ENCODE measurements at regions not wholly inside any gene's neighbourhood (a gene's known extent, or its start where the extent isn't known, plus 50 kb on each side); places are given as distances from the start of the nearest gene placed in this dataset.

DNA sequence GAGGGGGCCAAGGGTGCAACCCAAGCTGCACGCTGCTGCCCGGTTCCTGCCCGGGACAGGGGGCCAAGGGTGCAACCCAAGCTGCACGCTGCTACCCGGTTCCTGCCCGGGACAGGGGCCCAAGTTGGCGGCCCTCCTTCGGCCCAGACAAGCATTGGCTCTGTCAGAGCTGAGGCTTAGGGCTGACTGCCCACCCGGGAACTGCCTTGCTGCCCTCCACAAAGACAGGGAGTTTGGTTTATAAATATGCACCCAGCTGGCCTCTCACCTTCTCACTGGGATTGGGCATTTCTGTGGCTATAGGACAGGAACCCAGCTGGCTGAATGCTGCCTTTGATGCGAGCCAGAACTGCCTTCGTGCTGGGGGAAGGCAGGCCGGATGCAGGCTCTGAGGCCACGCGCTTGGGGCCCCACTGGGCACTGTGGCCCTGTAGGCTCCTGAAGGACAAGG lies 105.7 kb downstream of the IRX5 start:
- Histone ChIP-seq H3K36me3 (ENCODE audit: insufficient read depth, low read length) (no peaks in the 10 kb centered on the region), H3K9ac (ENCODE audit: low read depth, low read length, poor library complexity, severe bottlenecking) (no peak overlapping the region), H3K27me3 (ENCODE audit: insufficient read depth, low read length, poor library complexity, severe bottlenecking) (no peaks in the 10 kb centered on the region), H3F3A (ENCODE audit: low read depth) (no peaks in the 10 kb centered on the region), H2AFZ (ENCODE audit: low read length) (no peak overlapping the region), H3K4me2 (ENCODE audit: low read depth, low read length, poor library complexity, severe bottlenecking) (no peak overlapping the region), H4K20me1 (ENCODE audit: insufficient read depth, low read length, poor library complexity, severe bottlenecking) (no peaks in the 10 kb centered on the region), H3K4me3 (ENCODE audit: low read length, poor library complexity, severe bottlenecking) (no peak overlapping the region), H3K4me1 (ENCODE audit: insufficient read depth, low read length, poor library complexity, severe bottlenecking) (no peaks in the 10 kb centered on the region), H3K9me3 (ENCODE audit: insufficient read depth, low read depth, low read length) (no peaks in the 10 kb centered on the region), H3K79me2 (ENCODE audit: insufficient read depth, low read length) (no peaks in the 10 kb centered on the region), H3K9me2 (replicated peaks; ENCODE audit: low read depth, low read length) (no peaks in the 10 kb centered on the region)
- TF ChIP-seq, protein P1, sequence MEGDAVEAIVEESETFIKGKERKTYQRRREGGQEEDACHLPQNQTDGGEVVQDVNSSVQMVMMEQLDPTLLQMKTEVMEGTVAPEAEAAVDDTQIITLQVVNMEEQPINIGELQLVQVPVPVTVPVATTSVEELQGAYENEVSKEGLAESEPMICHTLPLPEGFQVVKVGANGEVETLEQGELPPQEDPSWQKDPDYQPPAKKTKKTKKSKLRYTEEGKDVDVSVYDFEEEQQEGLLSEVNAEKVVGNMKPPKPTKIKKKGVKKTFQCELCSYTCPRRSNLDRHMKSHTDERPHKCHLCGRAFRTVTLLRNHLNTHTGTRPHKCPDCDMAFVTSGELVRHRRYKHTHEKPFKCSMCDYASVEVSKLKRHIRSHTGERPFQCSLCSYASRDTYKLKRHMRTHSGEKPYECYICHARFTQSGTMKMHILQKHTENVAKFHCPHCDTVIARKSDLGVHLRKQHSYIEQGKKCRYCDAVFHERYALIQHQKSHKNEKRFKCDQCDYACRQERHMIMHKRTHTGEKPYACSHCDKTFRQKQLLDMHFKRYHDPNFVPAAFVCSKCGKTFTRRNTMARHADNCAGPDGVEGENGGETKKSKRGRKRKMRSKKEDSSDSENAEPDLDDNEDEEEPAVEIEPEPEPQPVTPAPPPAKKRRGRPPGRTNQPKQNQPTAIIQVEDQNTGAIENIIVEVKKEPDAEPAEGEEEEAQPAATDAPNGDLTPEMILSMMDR (conservative IDR thresholded peaks at IDR 0.05; ENCODE audit: low read length) = no peak
- no peak for TF ChIP-seq EZH2phosphoT487 (IDR thresholded peaks at IDR 0.05; ENCODE audit: borderline replicate concordance)

GRCh38 chr16:55037046-55037445 lies 106.4 kb downstream of the IRX5 start:
- no peaks in the 10 kb centered on the region for H3K9me3 ChIP-seq (ENCODE audit: insufficient read depth, low read depth, low read length)
- TF ChIP-seq, protein P1 (conservative IDR thresholded peaks at IDR 0.05; ENCODE audit: low read length) = no peak
- TF ChIP-seq EZH2phosphoT487 (IDR thresholded peaks at IDR 0.05; ENCODE audit: borderline replicate concordance) = no peak
- no peak overlapping the region for H3K9ac ChIP-seq (ENCODE audit: low read depth, low read length, poor library complexity, severe bottlenecking)
- H3K36me3 ChIP-seq (ENCODE audit: insufficient read depth, low read length) = no peaks in the 10 kb centered on the region
- H3K9me2 ChIP-seq (replicated peaks; ENCODE audit: low read depth, low read length) = no peaks in the 10 kb centered on the region
- no peak overlapping the region for H2AFZ ChIP-seq (ENCODE audit: low read length)
- no peaks in the 10 kb centered on the region for H3K79me2 ChIP-seq (ENCODE audit: insufficient read depth, low read length)
- H3K4me2 ChIP-seq (ENCODE audit: low read depth, low read length, poor library complexity, severe bottlenecking) = no peak overlapping the region
- no peaks in the 10 kb centered on the region for H4K20me1 ChIP-seq (ENCODE audit: insufficient read depth, low read length, poor library complexity, severe bottlenecking)
- H3K4me3 ChIP-seq (ENCODE audit: low read length, poor library complexity, severe bottlenecking) = no peak overlapping the region
- H3F3A ChIP-seq (ENCODE audit: low read depth) = no peaks in the 10 kb centered on the region
- H3K4me1 ChIP-seq (ENCODE audit: insufficient read depth, low read length, poor library complexity, severe bottlenecking) = no peaks in the 10 kb centered on the region
- H3K27me3 ChIP-seq (ENCODE audit: insufficient read depth, low read length, poor library complexity, severe bottlenecking) = no peaks in the 10 kb centered on the region

GRCh38 chr16:55037966-55038365 lies 107.3 kb downstream of the IRX5 start:
- no peaks in the 10 kb centered on the region for H3K9me2 ChIP-seq (replicated peaks; ENCODE audit: low read depth, low read length)
- H3K4me1 ChIP-seq (ENCODE audit: insufficient read depth, low read length, poor library complexity, severe bottlenecking) = no peaks in the 10 kb centered on the region
- H3K9ac ChIP-seq (ENCODE audit: low read depth, low read length, poor library complexity, severe bottlenecking) = no peak overlapping the region
- H3K36me3 ChIP-seq (ENCODE audit: insufficient read depth, low read length) = no peaks in the 10 kb centered on the region
- no peak for TF ChIP-seq EZH2phosphoT487 (IDR thresholded peaks at IDR 0.05; ENCODE audit: borderline replicate concordance)
- TF ChIP-seq, protein P1 (conservative IDR thresholded peaks at IDR 0.05; ENCODE audit: low read length) = no peak
- no peaks in the 10 kb centered on the region for H3K27me3 ChIP-seq (ENCODE audit: insufficient read depth, low read length, poor library complexity, severe bottlenecking)
- H4K20me1 ChIP-seq (ENCODE audit: insufficient read depth, low read length, poor library complexity, severe bottlenecking) = no peaks in the 10 kb centered on the region
- H2AFZ ChIP-seq (ENCODE audit: low read length) = no peak overlapping the region
- no peaks in the 10 kb centered on the region for H3F3A ChIP-seq (ENCODE audit: low read depth)
- no peak overlapping the region for H3K4me3 ChIP-seq (ENCODE audit: low read length, poor library complexity, severe bottlenecking)
- no peak overlapping the region for H3K4me2 ChIP-seq (ENCODE audit: low read depth, low read length, poor library complexity, severe bottlenecking)
- H3K9me3 ChIP-seq (ENCODE audit: insufficient read depth, low read depth, low read length) = no peaks in the 10 kb centered on the region
- H3K79me2 ChIP-seq (ENCODE audit: insufficient read depth, low read length) = no peaks in the 10 kb centered on the region

All from Loucy (cell line).